ENCODE measurements at regions not wholly inside any gene's neighbourhood (a gene's known extent, or its start where the extent isn't known, plus 50 kb on each side); places are given as distances from the start of the nearest gene placed in this dataset.

- no peak for TF ChIP-seq CTCF (IDR thresholded peaks at IDR 0.05)
- TF ChIP-seq POLR2A (IDR thresholded peaks at IDR 0.05): no peak
These were observed 118.4 kb upstream of the PTPRK start for GRCh38 chr6:128638817-128639216.
